Colonic mucosa (tissue), 4 donors: ENCODE measurements at regions not wholly inside any gene's neighbourhood (a gene's known extent, or its start where the extent isn't known, plus 50 kb on each side); places are given as distances from the start of the nearest gene placed in this dataset.

ENCODE experiments used
- DNase-seq: peaks from one replicate; pipeline ENCODE4 v3.0.0-alpha.2; 2020
- H3K27ac ChIP-seq: fragments of 200-600 bp; one replicate; pipeline ENCODE4 v1.8.0; 2021
- H3K27me3 ChIP-seq: fragments of 200-600 bp; one replicate; pipeline ENCODE4 v1.8.0; 2021
- H3K36me3 ChIP-seq: fragments of 200-600 bp; one replicate; pipeline ENCODE4 v1.8.0; 2021
- H3K4me1 ChIP-seq: fragments of 200-600 bp; one replicate; pipeline ENCODE4 v1.8.0; 2021; ENCODE audit warnings: mild to moderate bottlenecking
- H3K4me3 ChIP-seq: fragments of 200-600 bp; one replicate; pipeline ENCODE4 v1.8.0; 2021
- H3K9ac ChIP-seq, 2 donors: one replicate each; pipeline ENCODE4 v1.7.0; 2013; ENCODE audit warnings: control low read depth in 2 of 2, low read depth in 2 of 2, low read length in 2 of 2
- H3K9me3 ChIP-seq: fragments of 200-600 bp; one replicate; pipeline ENCODE4 v1.8.0; 2021
- intact Hi-C: fragments of 100-400 bp; cut with DNase I; formaldehyde crosslinking; loops from one replicate; pipeline ENCODE4 v1.14.1; 2022
- TF ChIP-seq, protein P1 (sequence below): fragments of 200-600 bp; IDR thresholded peaks from one replicate; pipeline ENCODE4 v1.8.0; 2022; ENCODE audit warnings: antibody characterized with exemption, mild to moderate bottlenecking
- donor health status: healthy.
- donor health status: DM: no; HTN: no; CAD: no.
- donor health status: DM: no; HTN: no; CAD: no.

DNA sequence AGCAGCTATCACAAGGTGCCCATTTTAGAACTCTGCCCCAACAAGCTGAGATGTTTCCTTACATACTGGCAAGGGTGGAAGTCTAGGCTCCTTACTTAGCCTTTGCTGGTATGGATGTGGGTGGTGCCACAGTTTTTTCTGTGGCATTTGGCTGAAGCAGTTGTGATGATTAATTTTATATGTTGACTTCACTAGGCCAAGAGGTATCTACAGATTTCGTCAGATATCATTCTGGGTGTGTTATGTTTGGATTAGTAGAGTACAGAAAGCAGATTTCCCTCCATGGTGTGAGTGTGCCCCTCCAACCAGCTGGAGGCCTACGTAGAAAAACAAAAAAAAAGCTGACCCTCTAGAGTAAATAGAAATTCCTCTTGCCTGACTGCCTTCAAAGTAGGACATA is 317.0 kb downstream of the BARHL2 start:
- Histone ChIP-seq H3K4me1 (no peaks in the 10 kb centered on the region), H3K9me3 (no peaks in the 10 kb centered on the region), H3K4me3 (no peak overlapping the region), H3K27ac (no peak overlapping the region), H3K36me3 (no peaks in the 10 kb centered on the region), H3K9ac (no peak overlapping the region), H3K27me3 (no peaks in the 10 kb centered on the region)
- DNase-seq: no peak
- intact Hi-C loops: no loop called here
- TF ChIP-seq, protein P1, sequence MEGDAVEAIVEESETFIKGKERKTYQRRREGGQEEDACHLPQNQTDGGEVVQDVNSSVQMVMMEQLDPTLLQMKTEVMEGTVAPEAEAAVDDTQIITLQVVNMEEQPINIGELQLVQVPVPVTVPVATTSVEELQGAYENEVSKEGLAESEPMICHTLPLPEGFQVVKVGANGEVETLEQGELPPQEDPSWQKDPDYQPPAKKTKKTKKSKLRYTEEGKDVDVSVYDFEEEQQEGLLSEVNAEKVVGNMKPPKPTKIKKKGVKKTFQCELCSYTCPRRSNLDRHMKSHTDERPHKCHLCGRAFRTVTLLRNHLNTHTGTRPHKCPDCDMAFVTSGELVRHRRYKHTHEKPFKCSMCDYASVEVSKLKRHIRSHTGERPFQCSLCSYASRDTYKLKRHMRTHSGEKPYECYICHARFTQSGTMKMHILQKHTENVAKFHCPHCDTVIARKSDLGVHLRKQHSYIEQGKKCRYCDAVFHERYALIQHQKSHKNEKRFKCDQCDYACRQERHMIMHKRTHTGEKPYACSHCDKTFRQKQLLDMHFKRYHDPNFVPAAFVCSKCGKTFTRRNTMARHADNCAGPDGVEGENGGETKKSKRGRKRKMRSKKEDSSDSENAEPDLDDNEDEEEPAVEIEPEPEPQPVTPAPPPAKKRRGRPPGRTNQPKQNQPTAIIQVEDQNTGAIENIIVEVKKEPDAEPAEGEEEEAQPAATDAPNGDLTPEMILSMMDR: no peak

- Histone ChIP-seq H3K27ac (no peak overlapping the region), H3K27me3 (no peaks in the 10 kb centered on the region), H3K36me3 (no peaks in the 10 kb centered on the region), H3K9me3 (no peaks in the 10 kb centered on the region), H3K4me3 (no peak overlapping the region), H3K9ac (no peak overlapping the region), H3K4me1 (no peaks in the 10 kb centered on the region)
- TF ChIP-seq, protein P1: no peak
- intact Hi-C loops: no loop called here
- DNase-seq: no peak
Measured at GRCh38 chr1:90396917-90397316, 320.2 kb downstream of the BARHL2 start.

DNA sequence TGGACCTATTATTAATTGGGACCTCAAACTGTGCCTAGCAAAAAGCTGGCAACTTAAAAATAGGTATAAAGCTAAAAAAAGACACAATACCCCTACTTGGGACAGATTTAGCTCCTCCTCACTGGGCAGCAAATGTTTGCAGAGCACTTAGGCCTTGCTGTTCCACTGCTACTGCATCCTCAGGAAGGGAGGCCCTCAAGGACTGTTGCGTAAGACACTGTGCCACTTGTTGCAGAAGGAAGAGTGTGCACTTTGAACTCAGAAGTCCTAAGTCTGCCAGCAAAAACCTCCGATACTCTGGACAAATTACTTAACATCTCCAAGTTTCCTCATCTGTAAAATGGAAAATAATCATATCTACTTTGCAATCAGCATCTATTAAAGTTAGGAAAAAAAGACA is 322.9 kb downstream of the BARHL2 start:
- intact Hi-C loops: no loop called here
- H3K9ac ChIP-seq: no peak overlapping the region
- no peaks in the 10 kb centered on the region for H3K9me3 ChIP-seq
- H3K27me3 ChIP-seq: no peaks in the 10 kb centered on the region
- H3K27ac ChIP-seq: no peak overlapping the region
- no peaks in the 10 kb centered on the region for H3K36me3 ChIP-seq
- H3K4me3 ChIP-seq: no peak overlapping the region
- DNase-seq: no peak
- no peaks in the 10 kb centered on the region for H3K4me1 ChIP-seq
- TF ChIP-seq, protein P1: no peak

- TF ChIP-seq, protein P1: no peak
- Histone ChIP-seq H3K4me3 (no peak overlapping the region), H3K27ac (no peak overlapping the region), H3K9me3 (no peaks in the 10 kb centered on the region), H3K4me1 (no peaks in the 10 kb centered on the region), H3K27me3 (no peaks in the 10 kb centered on the region), H3K36me3 (no peaks in the 10 kb centered on the region), H3K9ac (no peak overlapping the region)
- DNase-seq: no peak
- intact Hi-C loops: no loop called here
Measured at GRCh38 chr1:90393025-90393424, 324.1 kb downstream of the BARHL2 start.

DNA sequence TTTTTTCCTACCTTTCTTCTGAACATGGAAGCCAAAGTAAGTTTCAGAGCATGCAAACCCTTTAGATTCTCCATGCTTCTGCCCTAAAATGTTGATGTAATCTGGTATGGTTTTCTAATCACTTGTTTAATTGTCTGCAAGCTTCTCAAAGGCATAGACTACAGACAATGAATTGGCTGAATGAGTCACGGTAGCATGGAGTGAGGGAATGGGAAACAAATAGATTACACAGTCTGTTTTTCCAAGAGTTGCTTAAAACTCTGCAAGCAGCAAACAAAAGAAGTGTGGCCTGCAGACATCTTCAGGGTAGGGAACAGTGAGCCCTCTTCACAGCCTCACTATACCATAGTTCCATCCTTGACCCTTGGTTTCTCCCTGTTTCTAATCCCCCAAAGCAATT is 326.0 kb downstream of the BARHL2 start:
- TF ChIP-seq, protein P1: no peak
- H3K9me3 ChIP-seq: no peaks in the 10 kb centered on the region
- no peak overlapping the region for H3K4me3 ChIP-seq
- H3K27ac ChIP-seq: no peak overlapping the region
- no peak overlapping the region for H3K9ac ChIP-seq
- no peaks in the 10 kb centered on the region for H3K4me1 ChIP-seq
- no peak for DNase-seq
- no peaks in the 10 kb centered on the region for H3K36me3 ChIP-seq
- no peaks in the 10 kb centered on the region for H3K27me3 ChIP-seq
- intact Hi-C loops: no loop called here

GRCh38 chr1:90387805-90388204 is 329.3 kb downstream of the BARHL2 start:
- DNase-seq: no peak
- no peak overlapping the region for H3K27ac ChIP-seq
- H3K4me3 ChIP-seq: no peak overlapping the region
- H3K9ac ChIP-seq: no peak overlapping the region
- H3K27me3 ChIP-seq: no peaks in the 10 kb centered on the region
- TF ChIP-seq, protein P1: no peak
- no peaks in the 10 kb centered on the region for H3K4me1 ChIP-seq
- H3K36me3 ChIP-seq: no peaks in the 10 kb centered on the region
- intact Hi-C loops: no loop called here
- H3K9me3 ChIP-seq: no peaks in the 10 kb centered on the region
